HFFc6 (cell line): ENCODE measurements at regions not wholly inside any gene's neighbourhood (a gene's known extent, or its start where the extent isn't known, plus 50 kb on each side); places are given as distances from the start of the nearest gene placed in this dataset.
A peak's percentile ranks its signal among the peaks of the same experiment; 100 is the strongest.

Source experiments
- DNase-seq: peaks from one replicate; pipeline ENCODE4 v3.0.0-alpha.2; 2018
- H3K27ac Mint-ChIP-seq: 2 replicates; pipeline ENCODE4 v1.8.0; 2020; ENCODE audit warnings: mild to moderate bottlenecking, mixed read lengths
- H3K27me3 Mint-ChIP-seq: 2 replicates; pipeline ENCODE4 v1.8.0; 2021; ENCODE audit warnings: mild to moderate bottlenecking, moderate library complexity, mixed read lengths; ENCODE audit not compliant: insufficient read depth
- H3K36me3 Mint-ChIP-seq: 2 replicates; pipeline ENCODE4 v1.8.0; 2021; ENCODE audit warnings: low read depth, mixed read lengths
- H3K4me1 Mint-ChIP-seq: 2 replicates; pipeline ENCODE4 v1.8.0; 2020; ENCODE audit warnings: low read depth, mixed read lengths
- H3K4me3 Mint-ChIP-seq: 2 replicates; pipeline ENCODE4 v1.8.0; 2020; ENCODE audit warnings: mild to moderate bottlenecking, moderate library complexity, mixed read lengths
- H3K9me3 Mint-ChIP-seq: 2 replicates; pipeline ENCODE4 v1.8.0; 2020; ENCODE audit warnings: mild to moderate bottlenecking, mixed read lengths
- TF ChIP-seq, protein P1 (sequence below): fragments of 200-600 bp; sonication (generic); IDR thresholded peaks from 2 replicates; pipeline ENCODE4 v1.5.0; 2021; ENCODE audit warnings: antibody characterized with exemption, mild to moderate bottlenecking

DNA sequence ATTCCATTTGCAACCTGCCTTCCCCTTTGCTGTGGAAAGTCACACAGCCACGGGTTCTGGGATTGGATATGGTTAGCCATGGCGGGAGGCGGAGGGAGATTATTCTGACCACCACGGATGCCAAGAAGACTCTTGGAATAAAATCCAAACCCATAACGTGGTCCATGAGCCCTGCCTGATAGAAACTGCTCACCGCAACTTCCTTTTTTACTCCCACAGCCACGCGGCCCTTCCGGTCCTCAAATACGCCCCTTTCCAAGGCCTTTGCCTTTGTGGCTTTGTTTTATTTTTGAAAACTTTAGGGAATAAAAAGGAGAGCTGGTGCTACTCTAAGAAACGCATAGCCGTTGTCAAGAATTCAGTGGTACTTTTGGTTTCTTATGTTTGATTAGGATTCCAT, 602.5 kb upstream of the CDH4 start:
- Mint-ChIP-seq H3K4me1 (no peaks in the 10 kb centered on the region), H3K9me3 (peaks cover 45% of the 10 kb centered on the region), H3K36me3 (peaks cover 4% of the 10 kb centered on the region; the same call in 1 of the 2 replicates), H3K27me3 (no peaks in the 10 kb centered on the region; the same call in 1 of the 2 replicates), H3K4me3 (no peak overlapping the region), H3K27ac (no peak overlapping the region)
- TF ChIP-seq, protein P1, sequence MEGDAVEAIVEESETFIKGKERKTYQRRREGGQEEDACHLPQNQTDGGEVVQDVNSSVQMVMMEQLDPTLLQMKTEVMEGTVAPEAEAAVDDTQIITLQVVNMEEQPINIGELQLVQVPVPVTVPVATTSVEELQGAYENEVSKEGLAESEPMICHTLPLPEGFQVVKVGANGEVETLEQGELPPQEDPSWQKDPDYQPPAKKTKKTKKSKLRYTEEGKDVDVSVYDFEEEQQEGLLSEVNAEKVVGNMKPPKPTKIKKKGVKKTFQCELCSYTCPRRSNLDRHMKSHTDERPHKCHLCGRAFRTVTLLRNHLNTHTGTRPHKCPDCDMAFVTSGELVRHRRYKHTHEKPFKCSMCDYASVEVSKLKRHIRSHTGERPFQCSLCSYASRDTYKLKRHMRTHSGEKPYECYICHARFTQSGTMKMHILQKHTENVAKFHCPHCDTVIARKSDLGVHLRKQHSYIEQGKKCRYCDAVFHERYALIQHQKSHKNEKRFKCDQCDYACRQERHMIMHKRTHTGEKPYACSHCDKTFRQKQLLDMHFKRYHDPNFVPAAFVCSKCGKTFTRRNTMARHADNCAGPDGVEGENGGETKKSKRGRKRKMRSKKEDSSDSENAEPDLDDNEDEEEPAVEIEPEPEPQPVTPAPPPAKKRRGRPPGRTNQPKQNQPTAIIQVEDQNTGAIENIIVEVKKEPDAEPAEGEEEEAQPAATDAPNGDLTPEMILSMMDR: no peak
- no peak for DNase-seq

GRCh38 chr20:60650087-60650486, 602.0 kb upstream of the CDH4 start:
- TF ChIP-seq, protein P1: no peak
- Mint-ChIP-seq H3K27me3 (no peaks in the 10 kb centered on the region; the same call in 1 of the 2 replicates), H3K4me3 (no peak overlapping the region), H3K36me3 (peaks cover 4% of the 10 kb centered on the region; the same call in 1 of the 2 replicates), H3K4me1 (no peaks in the 10 kb centered on the region), H3K9me3 (peaks cover 42% of the 10 kb centered on the region), H3K27ac (no peak overlapping the region)
- no peak for DNase-seq

DNA sequence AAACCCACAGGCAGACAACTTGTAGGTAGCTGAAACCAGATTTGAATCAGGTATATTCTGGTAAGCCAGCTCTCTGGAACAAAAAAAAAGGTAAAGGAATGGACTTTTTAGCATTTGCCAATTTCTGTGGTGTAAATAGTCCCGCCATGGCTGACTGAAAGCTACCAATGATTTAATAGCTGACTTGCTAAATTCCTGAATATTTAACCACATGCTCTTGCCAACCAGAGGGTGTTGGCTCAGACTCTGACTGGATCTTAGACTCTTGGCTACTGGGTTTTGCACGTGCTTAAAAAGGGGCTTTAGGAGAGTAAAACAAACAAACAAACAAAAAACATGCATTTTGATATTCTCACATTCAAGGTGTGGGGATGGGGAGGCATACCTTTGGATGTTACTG, 600.0 kb upstream of the CDH4 start:
- DNase-seq: no peak
- no peaks in the 10 kb centered on the region; the same call in 1 of the 2 replicates for H3K27me3 Mint-ChIP-seq
- TF ChIP-seq, protein P1: no peak
- H3K4me1 Mint-ChIP-seq: no peaks in the 10 kb centered on the region
- H3K9me3 Mint-ChIP-seq: peaks cover 42% of the 10 kb centered on the region
- H3K36me3 Mint-ChIP-seq: peaks cover 4% of the 10 kb centered on the region; the same call in 1 of the 2 replicates
- H3K27ac Mint-ChIP-seq: no peak overlapping the region
- no peak overlapping the region for H3K4me3 Mint-ChIP-seq

DNA sequence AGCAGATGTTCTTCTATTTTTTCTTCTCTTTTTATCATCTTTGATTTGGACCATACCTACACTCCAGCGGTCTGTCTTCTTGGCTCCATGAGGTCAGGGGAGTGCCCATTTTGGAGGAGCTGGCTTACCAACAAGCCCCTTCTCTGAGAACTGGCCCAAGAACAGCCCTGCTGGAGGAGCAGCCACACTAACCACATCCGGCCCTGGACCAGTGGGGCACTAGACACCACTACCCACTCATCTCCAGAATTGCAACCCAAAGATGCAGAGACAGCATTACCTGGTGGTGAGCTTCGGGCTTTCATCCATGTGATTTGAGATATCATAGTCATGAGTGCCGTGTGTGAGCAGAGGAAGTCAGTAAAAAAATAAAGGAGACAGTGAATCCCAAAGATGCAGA, 599.4 kb upstream of the CDH4 start:
- TF ChIP-seq, protein P1: no peak

DNA sequence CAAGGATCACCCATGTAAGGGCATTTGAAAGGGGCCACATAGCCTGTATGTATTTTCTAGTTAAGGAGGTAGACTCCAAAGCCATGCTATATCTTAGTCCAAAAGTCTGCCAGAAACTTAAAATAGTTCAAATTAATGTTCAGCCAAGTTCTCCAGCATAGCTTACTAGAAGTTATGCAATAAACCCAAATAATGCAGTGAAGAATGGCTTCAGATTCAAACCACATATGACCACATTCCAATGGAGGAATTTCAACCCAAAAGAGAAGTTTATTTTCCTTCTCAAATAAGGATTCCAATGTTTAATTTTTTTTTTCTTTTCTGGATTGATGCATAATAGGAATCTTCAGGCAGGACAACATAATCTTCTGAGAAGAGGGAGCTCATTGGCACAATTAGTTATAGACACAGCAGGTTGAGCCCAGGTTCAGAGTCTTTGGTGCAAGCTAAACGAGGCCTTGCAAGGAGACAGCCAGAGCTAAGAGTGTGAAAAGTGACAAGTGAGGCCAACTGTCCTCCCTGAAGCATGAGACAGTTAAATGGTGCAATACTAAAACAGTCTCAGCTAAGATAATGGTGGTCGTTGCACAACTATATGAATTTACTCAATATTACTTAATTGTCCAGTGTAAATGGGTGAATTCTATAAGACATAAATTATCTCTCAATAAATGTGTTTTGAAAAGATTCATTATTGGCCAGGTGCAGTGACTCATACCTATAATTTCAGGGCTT, 598.8 kb upstream of the CDH4 start:
- peak; percentile 3 for DNase-seq
- H3K4me1 Mint-ChIP-seq: no peaks in the 10 kb centered on the region
- no peak overlapping the region for H3K27ac Mint-ChIP-seq
- TF ChIP-seq, protein P1: no peak
- H3K9me3 Mint-ChIP-seq: peaks cover 53% of the 10 kb centered on the region
- H3K27me3 Mint-ChIP-seq: no peaks in the 10 kb centered on the region; the same call in 1 of the 2 replicates
- H3K36me3 Mint-ChIP-seq: peaks cover 4% of the 10 kb centered on the region; the same call in 1 of the 2 replicates
- no peak overlapping the region for H3K4me3 Mint-ChIP-seq

More for the DNA sequence above, 599.4 kb upstream of the CDH4 start:
- no peak for DNase-seq
- Mint-ChIP-seq H3K27ac (no peak overlapping the region), H3K36me3 (peaks cover 4% of the 10 kb centered on the region; the same call in 1 of the 2 replicates), H3K4me3 (no peak overlapping the region), H3K27me3 (no peaks in the 10 kb centered on the region; the same call in 1 of the 2 replicates), H3K9me3 (peaks cover 48% of the 10 kb centered on the region), H3K4me1 (no peaks in the 10 kb centered on the region)
